ENCODE measurements at regions not wholly inside any gene's neighbourhood (a gene's known extent, or its start where the extent isn't known, plus 50 kb on each side); places are given as distances from the start of the nearest gene placed in this dataset.
"Not testable (repeated sequence)": the region's sequence is repeated elsewhere in the genome, so short reads cannot be mapped to it uniquely, and the experiment has no call there.

DNA sequence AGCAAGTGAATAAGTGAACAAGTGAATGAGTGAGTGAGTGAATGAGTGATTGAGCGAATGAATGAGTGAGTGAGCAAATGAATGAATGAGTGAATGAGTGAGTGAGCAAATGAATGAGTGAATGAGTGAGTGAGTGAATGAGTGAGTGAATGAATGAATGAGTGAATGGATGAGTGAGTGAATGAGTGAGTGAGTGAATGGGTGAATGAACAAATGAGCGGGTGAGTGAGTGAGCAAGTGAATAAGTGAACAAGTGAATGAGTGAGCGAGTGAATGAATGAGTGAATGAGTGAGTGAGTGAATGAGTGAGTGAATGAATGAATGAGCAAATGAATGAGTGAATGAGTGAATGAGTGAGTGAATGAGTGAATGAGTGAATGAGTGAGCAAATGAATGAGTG is 74.0 kb upstream of the LRPAP1 start:
- TF ChIP-seq, protein P1, sequence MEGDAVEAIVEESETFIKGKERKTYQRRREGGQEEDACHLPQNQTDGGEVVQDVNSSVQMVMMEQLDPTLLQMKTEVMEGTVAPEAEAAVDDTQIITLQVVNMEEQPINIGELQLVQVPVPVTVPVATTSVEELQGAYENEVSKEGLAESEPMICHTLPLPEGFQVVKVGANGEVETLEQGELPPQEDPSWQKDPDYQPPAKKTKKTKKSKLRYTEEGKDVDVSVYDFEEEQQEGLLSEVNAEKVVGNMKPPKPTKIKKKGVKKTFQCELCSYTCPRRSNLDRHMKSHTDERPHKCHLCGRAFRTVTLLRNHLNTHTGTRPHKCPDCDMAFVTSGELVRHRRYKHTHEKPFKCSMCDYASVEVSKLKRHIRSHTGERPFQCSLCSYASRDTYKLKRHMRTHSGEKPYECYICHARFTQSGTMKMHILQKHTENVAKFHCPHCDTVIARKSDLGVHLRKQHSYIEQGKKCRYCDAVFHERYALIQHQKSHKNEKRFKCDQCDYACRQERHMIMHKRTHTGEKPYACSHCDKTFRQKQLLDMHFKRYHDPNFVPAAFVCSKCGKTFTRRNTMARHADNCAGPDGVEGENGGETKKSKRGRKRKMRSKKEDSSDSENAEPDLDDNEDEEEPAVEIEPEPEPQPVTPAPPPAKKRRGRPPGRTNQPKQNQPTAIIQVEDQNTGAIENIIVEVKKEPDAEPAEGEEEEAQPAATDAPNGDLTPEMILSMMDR (IDR thresholded peaks at IDR 0.05; ENCODE audit: low read length) = not testable (repeated sequence)
- TF ChIP-seq EZH2phosphoT487 (IDR thresholded peaks at IDR 0.05; ENCODE audit: low read length); EZH2 (optimal IDR thresholded peaks at IDR 0.05; ENCODE audit: low read depth, low read length): not testable (repeated sequence)
